Erythroblast (primary cell): ENCODE measurements at regions not wholly inside any gene's neighbourhood (a gene's known extent, or its start where the extent isn't known, plus 50 kb on each side); places are given as distances from the start of the nearest gene placed in this dataset.

Experiments
- DNase-seq, 2 experiments: peaks; one replicate each; lab custom pipeline; 2025; lab: John Stamatoyannopoulos, UW
- GATA1 ChIP-seq: IDR thresholded peaks from 2 replicates; pipeline ENCODE4 v1.6.1; 2011; ENCODE audit warnings: low read depth, mild to moderate bottlenecking, control low read depth, low read length, moderate library complexity
- POLR2A ChIP-seq: IDR thresholded peaks from 2 replicates; pipeline ENCODE4 v1.6.1; 2011; ENCODE audit warnings: mild to moderate bottlenecking, low read length

- DNase-seq = no peak
- TF ChIP-seq POLR2A = no peak
- no peak for TF ChIP-seq GATA1
Observed at GRCh38 chr5:9972059-9972458, 277.6 kb downstream of the ATPSCKMT start.

- no peak for TF ChIP-seq GATA1
Observed at GRCh38 chr5:9971301-9971700, 278.4 kb downstream of the ATPSCKMT start.

GRCh38 chr5:9958914-9959313 is 290.8 kb downstream of the ATPSCKMT start:
- DNase-seq = no peak
- TF ChIP-seq GATA1 = no peak
- no peak for TF ChIP-seq POLR2A

More at GRCh38 chr5:9971301-9971700, 278.4 kb downstream of the ATPSCKMT start:
- no peak for DNase-seq

GRCh38 chr5:9957214-9957613 is 292.5 kb downstream of the ATPSCKMT start:
- DNase-seq = no peak
- no peak for TF ChIP-seq POLR2A
- TF ChIP-seq GATA1 = no peak

- no peak for DNase-seq
- TF ChIP-seq GATA1 (no peak), POLR2A (no peak)
Observed at GRCh38 chr5:9956725-9957124, 293.0 kb downstream of the ATPSCKMT start.

- no peak for TF ChIP-seq GATA1
- no peak for TF ChIP-seq POLR2A
- no peak for DNase-seq
Observed at GRCh38 chr5:9955586-9955985, 294.1 kb downstream of the ATPSCKMT start.

- no peak for DNase-seq
- TF ChIP-seq GATA1 (no peak), POLR2A (no peak)
Observed at GRCh38 chr5:9954869-9955268, 294.8 kb downstream of the ATPSCKMT start.

GRCh38 chr5:9953691-9954090 is 296.0 kb downstream of the ATPSCKMT start:
- no peak for TF ChIP-seq GATA1
- TF ChIP-seq POLR2A = no peak
- DNase-seq = no peak

- no peak for DNase-seq
- no peak for TF ChIP-seq GATA1
- no peak for TF ChIP-seq POLR2A
Observed at GRCh38 chr5:9951865-9952516, 297.7 kb downstream of the ATPSCKMT start.

- TF ChIP-seq POLR2A (no peak), GATA1 (no peak)
- DNase-seq = no peak
Observed at GRCh38 chr5:9947944-9948343, 301.7 kb downstream of the ATPSCKMT start.

- no peak for DNase-seq
- TF ChIP-seq POLR2A (no peak), GATA1 (no peak)
Observed at GRCh38 chr5:9947225-9947714, 302.4 kb downstream of the ATPSCKMT start.

GRCh38 chr5:9932770-9933169 is 302.6 kb upstream of the TAS2R1 start:
- TF ChIP-seq GATA1 = no peak
- no peak for TF ChIP-seq POLR2A
- DNase-seq = no peak

GRCh38 chr5:9930156-9930555 is 300.0 kb upstream of the TAS2R1 start:
- TF ChIP-seq POLR2A (no peak), GATA1 (no peak)
- DNase-seq = no peak

- DNase-seq = no peak
- no peak for TF ChIP-seq POLR2A
- TF ChIP-seq GATA1 = no peak
Observed at GRCh38 chr5:9928326-9928725, 298.2 kb upstream of the TAS2R1 start.

- TF ChIP-seq GATA1 (no peak), POLR2A (no peak)
- DNase-seq = no peak
Observed at GRCh38 chr5:9927521-9927997, 297.4 kb upstream of the TAS2R1 start.

- TF ChIP-seq GATA1 (no peak), POLR2A (no peak)
- no peak for DNase-seq
Observed at GRCh38 chr5:9927106-9927505, 297.0 kb upstream of the TAS2R1 start.
